GM18507 (cell line): ENCODE measurements at regions not wholly inside any gene's neighbourhood (a gene's known extent, or its start where the extent isn't known, plus 50 kb on each side); places are given as distances from the start of the nearest gene placed in this dataset.
"Not testable (repeated sequence)": the region's sequence is repeated elsewhere in the genome, so short reads cannot be mapped to it uniquely, and the experiment has no call there.

ENCODE experiments used
- DNase-seq: peaks from one replicate; pipeline ENCODE4 v3.0.0; 2011; ENCODE audit warnings: low read depth; ENCODE audit not compliant: insufficient read length; ENCODE audit errors: extremely low spot score
- FAIRE-seq: peaks from 2 replicates; lab custom pipeline; 2011; peaks lifted over from hg19 to GRCh38; lab: Jason Lieb, UNC

DNA sequence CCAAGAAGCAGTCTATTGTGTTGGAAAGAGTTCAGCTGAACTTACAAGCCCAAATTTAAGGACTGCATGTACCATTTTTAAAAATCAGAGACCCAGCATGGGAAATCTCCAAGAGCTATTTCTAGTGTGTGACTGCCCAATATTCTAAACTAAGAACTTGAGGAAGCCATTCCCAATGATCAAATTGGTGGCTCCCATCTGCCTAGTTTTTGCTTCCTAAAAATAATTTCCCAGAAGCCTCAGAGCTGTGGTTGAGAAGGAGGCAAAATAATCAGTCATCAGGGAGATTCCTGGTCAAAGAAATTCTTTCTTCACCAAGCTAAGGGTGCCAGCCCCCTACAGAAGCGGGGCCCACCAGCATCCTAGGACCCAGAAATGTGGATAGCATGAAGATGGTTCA lies 176.1 kb upstream of the CDH5 start:
- DNase-seq, result no peak
- no peak for FAIRE-seq

DNA sequence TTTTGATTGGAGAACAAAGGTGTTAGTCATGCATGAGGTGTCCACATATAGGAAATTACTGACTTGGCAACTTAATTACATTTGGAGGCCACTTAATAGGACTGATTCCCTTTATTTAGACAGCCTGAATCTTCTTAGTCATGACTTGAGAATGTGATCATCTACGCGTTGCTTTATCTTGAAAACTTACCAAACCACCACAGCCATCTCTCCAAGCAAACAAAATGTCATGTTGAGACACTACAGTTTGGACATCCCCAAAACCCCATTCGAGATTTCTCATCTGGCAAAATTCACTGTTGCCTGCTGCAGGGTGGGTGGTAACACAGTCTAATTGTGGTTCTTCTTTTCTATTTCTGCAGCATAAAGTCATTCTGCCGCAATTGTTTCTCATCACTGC lies 176.5 kb upstream of the CDH5 start:
- DNase-seq, result no peak
- no peak for FAIRE-seq

DNA sequence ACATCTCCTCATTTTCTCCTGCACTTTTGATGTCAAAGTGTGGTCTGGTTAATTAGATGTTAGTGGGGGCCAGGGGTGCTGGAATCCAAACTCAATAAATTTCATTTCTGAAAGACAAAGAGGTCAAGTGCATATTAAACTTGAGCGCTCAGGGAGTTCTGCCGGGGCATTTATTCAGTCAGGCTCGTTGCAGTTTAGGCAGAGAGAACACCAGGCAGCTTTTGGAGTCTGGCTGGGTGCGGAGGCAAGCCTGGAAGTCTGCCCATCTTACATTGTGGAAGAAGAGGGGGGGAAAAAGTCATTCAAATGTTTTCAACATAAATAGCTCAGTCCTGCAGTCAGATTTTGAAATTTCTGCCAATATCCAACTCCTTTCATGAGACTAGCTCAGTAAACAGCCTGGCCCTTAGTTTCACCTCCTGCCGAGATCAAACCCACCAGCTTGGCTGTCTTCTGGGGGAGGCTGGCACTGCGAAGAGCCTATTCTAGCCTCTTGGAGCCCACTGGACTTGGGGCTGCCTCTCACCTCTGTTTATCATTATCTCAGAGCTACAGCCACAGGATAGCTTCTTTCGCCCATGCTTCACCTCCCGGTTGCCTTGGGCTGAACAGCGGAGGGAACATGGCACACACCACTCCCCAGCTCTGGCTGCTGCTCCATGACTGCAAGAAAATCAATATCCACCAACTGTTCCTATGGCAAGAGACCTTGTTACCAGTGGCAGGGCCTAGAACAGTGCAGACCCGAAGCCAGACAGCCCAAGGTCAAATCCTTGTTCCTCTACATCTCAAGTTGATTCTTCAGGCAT lies 177.4 kb upstream of the CDH5 start:
- no peak for FAIRE-seq
- DNase-seq, result no peak

DNA sequence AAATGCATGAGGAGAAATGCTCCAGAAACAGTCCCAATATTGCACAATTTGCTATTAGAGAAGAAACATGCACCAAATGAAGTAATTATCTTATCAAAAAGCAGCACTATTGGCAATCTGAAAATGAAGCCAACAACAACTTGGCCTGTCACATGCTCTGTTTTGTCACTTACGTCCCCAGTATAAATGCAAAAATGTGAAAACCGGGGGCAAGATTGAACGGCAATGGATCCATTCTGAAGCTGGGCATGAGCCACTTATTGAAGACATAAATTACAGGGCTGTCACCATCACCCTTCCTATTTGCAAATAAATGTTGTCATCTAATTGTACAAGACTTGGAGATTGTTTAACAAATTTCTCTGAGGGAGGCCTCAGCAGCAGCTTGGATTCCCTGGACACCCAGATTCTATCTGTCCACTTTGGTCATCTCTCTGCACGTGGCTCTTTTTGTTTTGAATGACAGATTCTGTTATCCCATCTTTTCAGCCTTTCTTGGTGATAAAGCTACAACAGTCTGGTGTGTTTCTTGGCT lies 180.2 kb upstream of the CDH5 start:
- FAIRE-seq (no peak), DNase-seq (no peak)

DNA sequence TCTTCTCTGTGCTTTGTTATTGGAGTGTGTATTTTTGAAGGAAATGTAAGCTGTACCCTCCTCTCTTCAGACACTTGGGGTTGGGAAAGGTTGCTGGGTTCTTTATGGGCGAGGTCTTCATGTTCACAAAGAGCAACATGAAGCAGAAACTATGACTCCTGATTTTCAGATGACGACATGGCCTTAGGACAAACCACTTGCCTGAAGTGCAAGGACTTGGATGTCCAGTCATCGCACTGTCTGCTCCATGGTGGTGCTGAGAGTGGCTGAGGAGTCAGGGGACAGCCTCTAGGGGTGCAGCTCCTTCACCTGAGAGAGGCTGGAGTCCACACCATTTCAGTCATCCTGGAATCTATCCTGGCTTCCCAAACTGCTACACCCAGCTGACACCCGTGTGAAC lies 183.9 kb upstream of the CDH5 start:
- DNase-seq (no peak), FAIRE-seq (no peak)

DNA sequence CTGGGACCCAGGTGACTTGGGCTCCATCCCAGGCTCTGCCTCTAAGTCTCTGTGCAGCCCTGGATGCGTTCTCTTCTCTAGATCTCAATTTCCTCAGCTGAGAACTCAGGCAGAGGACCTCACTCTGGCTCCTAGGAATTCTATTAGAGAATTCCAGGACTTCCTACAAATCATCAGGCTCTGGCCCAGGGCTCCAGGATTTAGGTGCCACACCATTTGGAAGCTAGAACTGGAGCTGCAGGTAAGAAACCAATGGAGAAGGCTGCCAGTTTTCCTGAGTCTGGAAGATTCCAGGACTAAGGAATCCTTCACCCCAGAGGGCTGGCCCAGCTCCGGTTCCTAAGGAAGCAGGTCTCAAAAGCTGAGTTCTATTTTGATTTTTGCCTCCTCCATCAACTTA lies 189.8 kb upstream of the CDH5 start:
- FAIRE-seq (no peak), DNase-seq (no peak)

DNA sequence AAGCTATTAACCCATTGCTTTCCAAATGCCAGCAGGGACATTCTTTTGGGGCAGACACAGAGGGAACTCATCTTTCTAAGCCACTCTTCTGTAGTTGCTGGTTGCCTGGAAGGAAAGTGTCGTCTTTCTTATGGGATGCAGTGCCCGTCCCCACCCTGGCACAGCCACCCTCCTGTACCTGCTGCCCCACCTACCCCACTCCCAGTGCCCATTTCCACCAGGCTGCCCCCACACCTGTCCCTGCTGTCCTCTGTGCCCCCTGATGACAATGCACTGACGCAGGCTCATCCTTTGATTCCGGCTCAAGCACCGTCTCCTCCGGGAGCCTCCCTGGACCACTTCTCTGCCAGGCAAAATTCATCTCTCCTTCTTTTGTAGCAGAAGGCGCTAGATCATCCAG lies 190.4 kb upstream of the CDH5 start:
- FAIRE-seq (no peak), DNase-seq (no peak)

DNA sequence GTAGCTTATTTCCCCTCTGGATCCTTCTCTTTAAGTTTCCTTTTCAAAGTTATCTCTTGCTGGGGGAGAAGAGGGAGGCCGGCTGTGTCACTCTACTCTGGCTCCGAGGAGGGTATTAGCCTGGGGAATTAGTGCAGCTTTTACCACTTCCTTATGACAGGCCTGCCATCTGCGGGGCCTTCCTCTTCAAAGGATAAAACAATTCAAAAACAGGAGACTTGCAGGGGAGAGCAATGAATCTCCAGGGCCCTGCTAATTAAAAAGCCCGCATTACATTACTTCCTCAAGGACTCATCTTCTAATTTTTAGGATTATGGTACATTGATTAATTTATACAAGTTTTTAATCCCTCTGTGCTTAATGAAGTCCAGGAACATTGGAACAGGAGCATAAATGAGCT lies 190.9 kb upstream of the CDH5 start:
- no peak for FAIRE-seq
- no peak for DNase-seq

DNA sequence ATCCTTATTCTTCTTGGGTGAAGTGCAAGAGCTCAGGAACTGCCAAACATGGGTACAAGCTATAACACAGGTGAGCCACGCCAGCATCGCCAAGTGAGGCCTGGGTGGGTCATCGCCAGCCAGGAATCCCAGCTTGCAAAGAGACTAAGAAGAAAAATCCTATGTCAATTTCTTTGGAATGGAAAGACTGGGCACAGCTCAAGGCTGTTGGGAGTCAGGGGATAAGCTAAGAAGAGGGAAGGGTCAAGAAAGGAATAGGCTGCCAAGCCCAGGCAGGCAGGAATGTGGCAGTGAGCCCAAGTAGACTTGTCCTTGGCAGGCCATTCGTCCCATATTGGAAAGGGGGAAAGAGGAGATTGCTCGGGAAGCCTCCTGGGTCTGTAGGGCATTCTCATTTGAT lies 191.4 kb upstream of the CDH5 start:
- FAIRE-seq, result no peak
- no peak for DNase-seq

DNA sequence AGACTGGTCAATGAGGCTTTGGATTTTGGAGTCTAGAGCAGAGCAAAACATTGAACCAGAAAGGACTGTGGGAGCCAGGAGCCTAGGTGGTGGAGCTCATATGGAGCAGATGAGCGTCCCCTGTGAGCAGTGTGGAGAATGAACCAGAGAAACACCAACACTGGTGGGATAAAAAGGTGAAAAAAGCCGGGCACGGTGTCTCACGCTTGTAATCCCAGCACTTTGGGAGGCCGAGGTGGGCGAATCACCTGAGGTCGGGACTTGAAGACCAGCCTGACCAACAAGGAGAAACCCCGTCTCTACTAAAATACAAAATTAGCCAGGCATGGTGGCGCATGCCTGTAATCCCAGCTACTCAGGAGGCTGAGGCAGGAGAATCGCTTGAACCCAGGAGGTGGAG lies 192.7 kb upstream of the CDH5 start:
- FAIRE-seq, DNase-seq: not testable (repeated sequence)

DNA sequence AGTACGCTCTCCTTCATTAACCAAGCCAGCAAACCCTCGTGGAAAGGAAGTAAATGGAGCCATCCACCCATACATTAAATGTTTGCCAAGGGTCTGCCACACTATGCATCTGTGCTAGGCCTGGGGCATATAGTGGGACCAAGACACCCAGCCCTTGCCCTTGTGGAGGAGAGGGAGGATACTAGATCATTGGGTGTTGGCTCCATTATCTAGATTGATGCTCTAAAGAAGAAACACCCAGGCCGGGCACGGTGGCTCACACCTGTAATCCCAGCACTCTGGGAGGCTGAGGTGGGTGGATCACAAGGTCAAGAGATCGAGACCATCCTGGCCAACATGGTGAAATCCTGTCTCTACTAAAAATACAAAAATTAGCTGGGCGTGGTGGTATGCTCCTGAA lies 193.3 kb upstream of the CDH5 start:
- not testable (repeated sequence) for FAIRE-seq

DNA sequence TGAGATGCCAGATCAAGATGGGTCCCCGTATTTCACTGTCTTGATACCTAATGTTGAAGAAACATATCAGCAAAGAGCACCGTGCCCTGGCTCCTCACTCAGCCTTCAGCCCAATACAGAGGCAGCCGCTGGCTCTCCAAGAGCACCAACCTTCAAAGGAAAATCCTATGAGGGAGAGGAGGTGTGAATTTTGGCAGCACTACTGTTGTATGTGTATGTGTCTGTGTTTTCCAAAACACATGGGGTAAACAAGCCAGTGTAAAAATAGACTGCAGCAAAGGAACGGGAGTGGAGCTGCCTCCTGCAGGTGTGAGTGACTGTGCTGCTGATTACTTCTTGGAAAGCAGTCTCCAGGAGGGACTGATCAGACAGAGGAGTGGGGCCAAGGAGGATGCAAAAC lies 194.0 kb upstream of the CDH5 start:
- no peak for FAIRE-seq
- DNase-seq, result no peak

More for the DNA sequence above, 193.3 kb upstream of the CDH5 start:
- not testable (repeated sequence) for DNase-seq

DNA sequence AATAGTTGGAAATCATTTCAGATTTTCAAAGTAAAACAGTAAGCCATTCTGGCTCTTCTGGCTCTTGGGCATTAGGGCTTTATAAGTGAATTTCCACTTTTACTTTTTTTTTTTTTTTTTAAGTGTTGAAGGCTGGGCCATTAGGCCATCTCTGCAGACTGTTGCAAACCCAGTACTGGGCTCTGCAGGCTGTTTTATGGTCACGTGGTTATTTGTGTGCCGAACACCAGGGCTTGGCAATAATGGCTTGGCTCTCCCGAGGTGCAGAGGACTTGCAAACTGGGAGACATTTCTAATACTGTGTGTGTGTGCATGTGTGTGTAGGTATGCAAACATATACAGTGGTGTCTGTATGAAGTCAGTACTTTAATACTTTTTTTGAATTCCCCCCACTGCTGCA lies 194.9 kb upstream of the CDH5 start:
- no peak for DNase-seq
- FAIRE-seq, result no peak

DNA sequence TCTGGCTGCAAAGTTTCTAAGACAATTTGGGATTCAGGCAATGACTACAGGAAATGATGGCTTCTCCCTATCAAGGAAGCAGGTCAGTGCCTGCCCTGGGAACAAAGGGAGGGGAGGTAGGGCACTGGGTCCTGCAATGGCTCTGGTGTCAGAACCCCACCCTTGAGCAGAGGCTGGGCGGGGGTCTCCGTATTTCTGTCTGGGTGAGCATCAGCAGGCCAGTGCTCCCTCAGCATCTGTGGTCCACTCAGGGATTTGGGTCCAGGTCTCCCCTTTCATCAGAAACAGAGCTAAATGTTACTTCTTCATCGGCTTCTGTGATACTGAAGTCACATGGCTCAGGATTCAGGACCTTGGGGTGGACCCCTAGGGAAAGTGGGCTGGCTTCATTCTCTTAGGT lies 195.5 kb upstream of the CDH5 start:
- FAIRE-seq (no peak), DNase-seq (no peak)

DNA sequence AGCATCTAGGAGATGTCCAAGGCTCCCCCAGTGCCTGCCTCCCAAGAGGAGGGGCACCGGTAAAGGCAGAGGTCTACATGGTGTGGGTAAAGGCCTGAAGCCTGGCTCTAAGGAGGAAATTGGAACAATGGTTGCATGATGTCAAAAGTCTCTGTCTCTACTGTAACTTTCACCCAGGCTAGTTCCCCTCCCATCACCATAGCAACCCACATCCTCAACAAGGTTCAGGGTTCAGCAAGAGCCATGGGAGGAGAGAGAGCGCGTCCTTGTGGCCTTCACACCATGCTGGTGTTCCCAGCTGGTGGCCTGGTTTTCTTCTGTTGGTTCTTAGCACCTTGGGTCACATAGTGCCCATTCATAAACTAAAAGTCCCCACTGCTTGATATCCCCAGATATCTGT lies 196.7 kb upstream of the CDH5 start:
- no peak for FAIRE-seq
- DNase-seq, result no peak

DNA sequence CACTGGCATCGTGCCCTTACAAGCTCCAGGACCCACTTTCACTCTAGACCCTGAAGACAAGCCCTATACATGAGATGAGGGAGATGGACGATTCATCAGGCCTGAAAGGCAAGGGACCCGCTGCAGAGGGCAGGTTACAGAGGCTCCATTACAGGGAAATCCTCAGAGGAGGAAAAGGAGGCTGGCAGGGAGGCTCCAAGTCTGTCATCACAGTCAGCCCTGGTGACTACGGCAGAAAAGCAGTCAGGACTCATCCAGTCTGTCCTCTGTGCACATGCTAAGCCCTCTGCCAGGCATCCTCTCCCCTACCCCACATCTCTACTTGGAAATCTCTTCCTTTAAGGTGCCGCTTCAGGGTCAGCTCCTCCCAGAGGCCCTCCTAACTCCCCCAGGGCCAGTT lies 197.7 kb upstream of the CDH5 start:
- FAIRE-seq (no peak), DNase-seq (no peak)

DNA sequence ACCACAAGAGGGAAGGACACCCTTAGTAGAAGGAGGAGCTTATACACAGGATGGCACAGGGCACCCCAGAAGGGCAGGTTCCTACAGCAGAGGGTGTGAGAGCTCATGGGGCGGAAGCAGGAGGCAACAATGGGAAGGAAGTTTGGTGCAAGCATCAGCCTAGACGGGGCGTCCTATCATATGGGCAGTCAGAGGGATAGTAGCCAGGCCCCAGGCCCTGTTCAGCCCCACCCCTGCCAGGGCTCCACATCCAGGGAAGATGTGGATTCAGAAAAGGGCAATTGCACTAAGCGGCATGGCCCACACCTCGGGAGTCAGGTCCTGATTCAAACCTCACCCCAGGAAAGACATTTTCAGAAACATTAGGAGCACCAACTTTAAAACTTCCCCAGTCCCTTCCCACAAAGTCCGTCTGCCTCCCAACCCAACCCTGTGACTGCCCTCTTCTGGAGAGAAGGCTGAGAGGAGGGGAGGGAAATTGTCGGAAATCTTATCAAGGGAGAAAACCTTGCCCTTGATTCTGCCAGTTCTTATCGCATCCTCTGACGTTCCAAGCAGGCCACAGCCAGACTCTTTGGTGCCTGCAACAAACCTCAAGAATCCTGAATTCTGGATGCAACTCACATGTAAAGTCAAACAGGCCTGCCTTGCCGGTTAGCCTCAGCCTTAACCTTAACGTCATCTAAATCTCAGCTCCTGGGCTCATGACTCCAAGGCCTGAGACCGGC lies 198.8 kb upstream of the CDH5 start:
- no peak for DNase-seq
- FAIRE-seq, result no peak

DNA sequence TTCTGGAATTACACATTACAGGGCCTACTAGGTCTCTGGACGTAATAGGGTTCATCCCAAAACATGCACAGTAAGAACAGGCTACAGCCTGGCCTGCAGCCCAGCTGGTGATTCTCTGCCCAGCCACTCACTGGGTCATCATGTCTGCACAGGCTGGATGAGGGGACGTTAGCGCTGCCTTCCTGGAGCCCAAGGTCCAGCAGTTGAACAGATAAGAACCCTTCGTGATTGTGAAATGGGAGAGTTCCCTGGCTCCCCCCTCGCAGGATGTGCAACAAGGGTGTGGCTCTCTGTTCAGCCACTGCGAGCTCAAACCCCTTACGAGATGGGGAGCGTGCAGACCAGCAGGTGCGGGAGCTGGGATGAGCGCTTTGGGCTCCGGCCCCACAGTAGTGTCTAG lies 200.0 kb upstream of the CDH5 start:
- DNase-seq, result no peak
- FAIRE-seq, result no peak

DNA sequence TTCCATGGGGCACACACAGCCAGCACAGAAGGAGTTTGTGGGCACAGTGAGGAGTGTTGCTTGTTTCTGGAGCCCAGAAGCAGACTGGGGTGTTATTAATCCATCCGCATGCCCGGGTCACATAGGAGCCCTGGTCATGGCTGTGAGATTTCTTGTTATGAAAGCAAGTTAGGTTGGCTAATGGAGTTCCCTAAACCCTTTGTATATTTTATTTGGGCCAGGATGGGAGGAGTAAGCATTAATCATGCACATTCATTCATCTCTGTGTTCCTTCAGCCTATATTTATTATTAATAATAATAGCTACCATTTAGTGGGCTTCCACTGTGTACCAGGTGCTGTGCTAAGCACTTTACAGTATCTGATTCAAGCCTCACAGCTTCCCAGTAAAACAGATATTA lies 200.6 kb upstream of the CDH5 start:
- DNase-seq, result no peak
- FAIRE-seq, result no peak

DNA sequence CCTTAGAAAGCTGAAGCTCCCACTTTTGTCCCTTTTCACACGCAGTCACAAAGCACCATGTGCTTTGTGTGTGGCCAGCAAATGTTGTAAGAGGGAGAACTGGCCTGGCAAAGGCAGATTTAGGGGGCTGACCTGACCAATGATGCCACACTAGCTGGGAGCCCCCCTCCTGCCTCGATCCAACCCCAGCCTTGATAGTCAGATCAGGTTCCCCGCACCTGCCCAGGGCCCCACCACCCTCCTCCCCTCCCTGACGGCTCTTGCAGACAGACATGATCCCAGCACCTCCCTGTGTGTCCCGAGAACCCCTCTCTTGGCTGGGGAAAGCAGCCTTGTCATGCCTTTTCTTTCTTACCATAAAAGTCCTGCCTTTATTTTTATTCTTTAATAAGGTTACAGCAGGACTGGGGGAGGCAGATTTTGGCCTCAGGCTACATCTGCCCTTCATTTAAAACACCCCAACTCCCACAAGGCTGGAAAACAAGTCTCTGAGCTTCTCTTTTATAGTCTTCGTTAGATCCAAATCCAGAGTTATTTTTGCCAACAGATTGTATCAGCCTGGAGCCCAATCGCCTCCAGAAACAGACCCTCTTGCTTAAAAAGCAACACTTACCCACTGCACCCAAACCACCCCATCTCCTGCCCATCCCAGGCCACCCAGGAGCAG lies 201.8 kb upstream of the CDH5 start:
- DNase-seq (no peak), FAIRE-seq (no peak)
